Putamen (tissue), 1 donor: ENCODE measurements at regions not wholly inside any gene's neighbourhood (a gene's known extent, or its start where the extent isn't known, plus 50 kb on each side); places are given as distances from the start of the nearest gene placed in this dataset.
"Not testable (repeated sequence)": the region's sequence is repeated elsewhere in the genome, so short reads cannot be mapped to it uniquely, and the experiment has no call there.

Experiments
- DNase-seq: peaks from one replicate; pipeline ENCODE4 v3.0.0-alpha.2; 2016; ENCODE audit warnings: low spot score

DNA sequence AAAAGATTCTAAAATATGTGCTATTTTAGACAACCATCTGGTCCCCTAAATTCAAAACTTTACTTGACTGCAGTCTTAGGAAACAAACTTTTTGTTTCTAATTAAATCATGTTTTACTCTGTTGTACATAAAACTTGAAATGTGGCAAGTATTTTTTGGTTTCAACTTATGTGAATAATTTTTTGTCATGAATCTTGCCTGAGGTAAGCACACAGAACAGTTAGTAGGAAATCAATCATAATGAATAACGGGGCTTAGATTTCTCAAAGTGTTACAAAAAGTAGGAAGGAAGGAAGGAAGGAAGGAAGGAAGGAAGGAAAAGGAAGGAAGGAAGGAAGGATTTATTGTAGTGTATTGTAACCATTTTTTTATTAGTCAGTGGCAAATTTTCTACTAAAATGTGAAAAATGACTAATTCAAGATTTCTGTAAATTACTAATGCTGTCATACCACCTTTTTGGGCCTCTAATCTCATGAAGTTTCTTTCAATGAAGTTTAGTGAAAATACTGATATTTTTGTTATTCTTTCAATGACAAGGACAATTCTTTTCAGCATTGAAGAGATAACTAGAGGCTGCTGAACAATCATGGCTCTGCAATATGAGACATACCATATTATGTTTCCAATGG lies 1689.2 kb downstream of the OTOL1 start:
- no peak for DNase-seq

DNA sequence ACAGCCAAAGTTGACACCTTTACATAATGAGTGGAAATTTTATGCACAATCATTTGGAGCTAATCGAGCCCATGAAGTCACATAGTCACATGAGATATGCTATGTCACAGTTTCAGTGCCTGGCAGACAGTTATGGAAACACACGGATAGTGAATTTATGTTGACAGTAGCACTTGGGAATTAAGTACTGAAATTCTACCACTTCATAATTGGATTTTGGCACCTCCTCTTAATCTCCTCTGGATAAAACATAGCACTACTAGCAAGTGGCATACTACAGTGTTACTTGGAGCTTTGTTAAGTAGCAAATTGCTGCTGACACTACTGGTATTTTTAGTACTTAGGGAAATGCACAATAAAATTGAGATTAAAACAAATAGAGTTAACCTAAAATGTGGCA lies 1679.4 kb downstream of the OTOL1 start:
- DNase-seq, result no peak

DNA sequence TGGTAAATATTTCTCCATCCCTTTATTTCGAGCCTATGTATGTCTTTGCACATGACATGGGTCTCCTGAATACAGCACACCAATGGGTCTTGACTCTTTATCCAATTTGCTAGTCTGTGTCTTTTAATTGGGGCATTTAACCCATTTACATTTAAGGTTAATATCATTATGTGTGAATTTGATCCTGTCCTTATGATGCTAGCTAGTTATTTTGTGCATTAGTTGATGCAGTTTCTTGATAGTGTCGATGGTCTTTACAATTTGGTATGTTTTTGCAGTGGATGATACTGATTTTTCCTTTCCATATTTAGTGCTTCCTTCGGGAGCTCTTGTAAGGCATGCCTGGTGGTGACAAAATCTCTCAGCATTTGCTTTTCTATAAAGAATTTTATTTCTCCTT lies 1675.9 kb downstream of the OTOL1 start:
- not testable (repeated sequence) for DNase-seq

DNA sequence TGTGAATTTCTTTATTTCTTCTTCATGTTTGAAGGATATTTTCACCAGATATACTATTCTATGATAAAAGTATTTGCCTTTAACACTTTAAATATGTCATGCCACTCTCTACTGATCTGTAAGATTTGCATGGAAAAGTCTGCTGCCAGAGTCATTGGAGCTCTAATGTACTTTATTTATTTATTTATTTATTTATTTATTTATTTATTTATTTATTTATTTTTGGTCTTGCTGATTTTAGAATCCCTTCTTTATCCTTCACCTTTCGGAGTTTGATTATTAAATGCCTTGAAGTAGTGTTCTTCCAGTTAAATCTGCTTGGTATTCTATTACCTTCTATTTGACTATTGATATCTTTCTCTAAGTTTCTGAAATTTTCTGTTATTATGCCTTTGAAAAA lies 1669.6 kb downstream of the OTOL1 start:
- no peak for DNase-seq

DNA sequence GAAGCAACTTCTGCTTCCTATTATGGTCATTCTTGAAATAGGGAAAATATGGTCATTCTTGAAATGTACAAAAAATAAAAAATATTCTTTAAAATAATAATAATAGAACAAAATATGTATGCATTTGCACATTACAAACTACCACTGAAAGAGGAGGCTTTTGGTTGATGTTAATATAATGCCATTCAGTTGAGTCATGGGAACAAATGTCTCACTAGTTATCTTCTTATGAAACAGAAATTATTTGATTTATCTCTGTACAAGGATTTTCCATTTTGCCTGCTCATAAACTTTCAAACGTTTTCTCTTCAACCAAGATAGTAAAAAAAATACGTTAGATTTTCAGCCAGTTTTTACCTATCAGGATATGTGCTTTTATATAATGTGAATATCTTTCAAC lies 1662.7 kb downstream of the OTOL1 start:
- no peak for DNase-seq

DNA sequence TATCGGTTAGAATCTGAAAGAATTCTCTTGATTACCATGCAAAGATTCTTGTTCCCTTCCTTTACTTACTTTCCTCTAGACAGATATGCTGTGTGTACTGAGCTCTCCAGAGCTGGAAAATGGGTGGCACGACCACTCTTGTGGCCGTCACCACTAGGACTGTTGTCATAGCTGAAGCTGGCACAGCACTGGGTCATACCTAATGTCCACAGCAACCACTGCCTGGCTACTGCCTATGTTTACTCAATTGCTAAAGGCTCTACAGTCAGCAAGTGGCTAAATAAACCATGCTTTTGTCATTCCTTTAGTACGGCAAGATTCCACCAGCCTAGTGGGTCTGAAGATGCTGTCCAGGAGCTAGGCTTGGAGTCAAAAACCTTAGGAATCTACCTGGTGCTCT lies 1643.0 kb downstream of the OTOL1 start:
- no peak for DNase-seq

DNA sequence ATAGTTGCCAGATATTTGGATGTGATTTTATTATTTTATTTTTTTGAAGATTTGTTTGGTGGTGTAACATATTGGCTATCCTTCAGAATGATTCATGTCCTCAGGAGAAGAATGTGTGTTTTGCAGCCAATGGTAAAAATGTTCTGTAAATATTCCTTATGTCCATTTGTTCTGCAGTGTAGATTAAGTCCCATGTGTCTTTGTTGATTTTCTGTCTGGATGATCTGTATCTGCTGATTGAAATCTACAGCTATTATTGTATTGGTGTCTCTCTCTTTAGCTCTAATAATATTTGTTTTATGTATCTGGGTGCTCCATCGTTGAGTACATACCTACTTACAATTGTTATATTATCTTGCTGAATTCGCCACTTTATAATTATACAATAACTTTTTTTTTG lies 1641.7 kb downstream of the OTOL1 start:
- no peak for DNase-seq

DNA sequence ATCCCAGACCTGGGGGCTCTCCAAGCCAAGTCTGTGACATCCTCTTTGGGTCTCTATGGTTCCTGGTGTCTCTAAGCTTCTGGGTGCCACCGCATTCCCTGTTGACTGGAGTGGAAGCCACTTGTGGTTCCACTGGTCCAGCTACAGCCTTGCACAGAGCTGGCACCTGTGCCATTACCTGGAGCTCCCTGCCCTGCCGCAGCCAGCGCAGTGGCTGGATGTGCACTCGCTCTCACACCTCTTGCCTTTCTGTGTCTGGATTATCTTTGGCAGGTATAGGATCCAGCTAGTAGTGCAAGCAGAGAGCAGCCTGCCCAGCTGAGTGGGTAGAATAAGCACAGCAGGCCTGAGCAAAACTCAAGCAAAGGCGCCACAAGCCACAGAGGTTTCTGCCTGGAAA lies 1635.5 kb downstream of the OTOL1 start:
- DNase-seq, result no peak

DNA sequence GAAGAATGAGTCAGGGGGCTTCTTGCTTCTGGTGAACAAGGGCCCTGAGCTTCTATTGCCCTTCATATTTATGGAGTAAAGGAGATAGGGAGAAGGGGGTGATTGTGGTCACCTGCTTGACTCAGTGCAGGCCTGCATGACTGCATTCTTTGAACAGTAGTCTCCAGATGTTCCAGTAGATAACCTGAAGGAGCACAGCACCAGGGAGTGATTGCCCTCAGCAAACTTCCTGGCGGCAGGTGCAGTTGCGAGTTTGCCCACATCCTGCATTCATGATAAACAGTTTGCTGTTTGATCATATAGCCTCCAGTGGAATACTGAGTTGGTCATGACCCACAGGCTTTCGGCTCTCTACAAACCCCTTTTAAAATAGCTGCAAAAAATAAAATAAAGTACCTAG lies 1632.7 kb downstream of the OTOL1 start:
- no peak for DNase-seq

DNA sequence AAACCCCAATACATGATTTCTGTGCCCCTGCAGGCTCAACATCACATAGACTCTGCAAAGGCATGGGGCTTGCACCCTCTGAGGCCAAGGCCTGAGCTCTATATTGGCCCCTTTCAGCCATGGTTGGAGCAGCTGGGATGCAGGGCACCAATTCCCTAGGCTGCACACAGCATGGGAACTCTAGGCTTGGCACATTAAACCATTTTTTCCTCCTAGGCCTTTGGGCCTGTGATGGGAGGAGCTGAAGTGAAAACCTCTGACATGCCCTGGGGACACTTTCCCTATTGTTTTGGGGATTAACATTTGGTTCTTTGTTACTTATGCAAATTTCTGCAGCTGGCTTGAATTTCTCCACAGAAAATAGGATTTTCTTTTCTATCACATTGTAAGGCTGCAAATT lies 1629.5 kb downstream of the OTOL1 start:
- no peak for DNase-seq
